GM19351 (cell line): ENCODE measurements at regions not wholly inside any gene's neighbourhood (a gene's known extent, or its start where the extent isn't known, plus 50 kb on each side); places are given as distances from the start of the nearest gene placed in this dataset.
"Not testable (repeated sequence)": the region's sequence is repeated elsewhere in the genome, so short reads cannot be mapped to it uniquely, and the experiment has no call there.

ENCODE experiments used
- ATAC-seq: cut with Tn5 transposase; IDR thresholded peaks from one replicate; pipeline ENCODE4 v1.9.1; 2021; ENCODE audit warnings: mild to moderate bottlenecking, moderate library complexity; ENCODE audit not compliant: unreplicated experiment

GRCh38 chr5:54885636-54886035 is 99.8 kb downstream of the ESM1 start:
- no peak for ATAC-seq

- ATAC-seq, result no peak
Measured at GRCh38 chr5:54884195-54884536, 101.2 kb downstream of the ESM1 start.

GRCh38 chr5:54883374-54884194 is 101.8 kb downstream of the ESM1 start:
- ATAC-seq, result no peak

GRCh38 chr5:54882841-54883240 is 102.6 kb downstream of the ESM1 start:
- no peak for ATAC-seq

GRCh38 chr5:54882101-54882500 is 103.3 kb downstream of the ESM1 start:
- no peak for ATAC-seq

- no peak for ATAC-seq
Measured at GRCh38 chr5:54881286-54882005, 103.9 kb downstream of the ESM1 start.

- no peak for ATAC-seq
Measured at GRCh38 chr5:54876976-54877375, 108.4 kb downstream of the ESM1 start.

GRCh38 chr5:54876556-54876955 is 108.8 kb downstream of the ESM1 start:
- no peak for ATAC-seq

- ATAC-seq, result no peak
Measured at GRCh38 chr5:54874337-54875021, 110.9 kb downstream of the ESM1 start.

GRCh38 chr5:54873691-54874090 is 111.7 kb downstream of the ESM1 start:
- ATAC-seq, result no peak

GRCh38 chr5:54872810-54873209 is 112.6 kb downstream of the ESM1 start:
- no peak for ATAC-seq

- ATAC-seq, result no peak
Measured at GRCh38 chr5:54870271-54870670, 115.1 kb downstream of the ESM1 start.

- ATAC-seq, result no peak
Measured at GRCh38 chr5:54869691-54870090, 115.7 kb downstream of the ESM1 start.

GRCh38 chr5:54868511-54869483 is 116.6 kb downstream of the ESM1 start:
- ATAC-seq, result no peak

GRCh38 chr5:54867310-54867944 is 118.0 kb downstream of the ESM1 start:
- no peak for ATAC-seq

- not testable (repeated sequence) for ATAC-seq
Measured at GRCh38 chr5:54864911-54865515, 120.4 kb downstream of the ESM1 start.

GRCh38 chr5:54862036-54862435 is 123.4 kb downstream of the ESM1 start:
- no peak for ATAC-seq

- ATAC-seq, result no peak
Measured at GRCh38 chr5:54861212-54861894, 124.0 kb downstream of the ESM1 start.

GRCh38 chr5:54860321-54860720 is 125.1 kb downstream of the ESM1 start:
- no peak for ATAC-seq
